ENCODE measurements at regions not wholly inside any gene's neighbourhood (a gene's known extent, or its start where the extent isn't known, plus 50 kb on each side); places are given as distances from the start of the nearest gene placed in this dataset.

DNA sequence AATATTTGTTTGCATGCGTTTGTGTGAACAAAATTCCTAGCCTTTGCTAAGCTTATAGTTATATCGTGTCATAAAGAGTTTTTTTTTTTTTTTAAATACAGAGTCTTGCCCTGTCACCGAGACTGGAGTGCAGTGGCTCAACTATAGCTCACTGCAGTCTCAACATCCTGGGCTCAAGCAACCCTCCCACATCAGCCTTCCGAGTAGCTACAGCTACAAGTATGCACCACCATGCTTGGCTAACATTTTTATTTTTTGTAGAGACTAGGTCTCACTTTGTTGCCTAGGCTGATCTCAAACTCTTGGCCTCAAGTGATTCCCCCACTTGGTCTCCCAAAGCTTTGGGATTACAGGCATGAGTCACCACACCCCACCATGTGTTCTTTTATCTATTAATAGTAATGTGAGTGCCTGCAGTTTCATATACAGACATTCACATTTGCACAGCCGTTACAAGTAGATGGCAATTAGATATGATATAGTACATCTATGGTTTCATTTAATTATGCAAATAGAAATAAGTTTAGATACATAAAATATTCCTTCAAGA is 848.6 kb downstream of the PDCD6IP start:
- 64 to 75% (median 70%) methylated on average over 5 of the region's 5 CpGs for WGBS, 4 donors
- no peaks in the 10 kb centered on the region for H3K36me3 ChIP-seq
- intact Hi-C loops (cut with DNase I): no loop called here
- H3K9me3 ChIP-seq: peaks cover 0 to 15% (median 4%) of the 10 kb centered on the region in 12 donors
- H3K27me3 ChIP-seq: no peaks in the 10 kb centered on the region
- H3K4me3 ChIP-seq: no peak overlapping the region
- DNase-seq (no peak), ATAC-seq (no peak)
- no peaks in the 10 kb centered on the region for H3K4me1 ChIP-seq
- no peak overlapping the region for H3K27ac ChIP-seq
- TF ChIP-seq POLR2A (IDR thresholded peaks at IDR 0.05): no peak
- no peak for TF ChIP-seq CTCF (IDR thresholded peaks at IDR 0.05)

DNA sequence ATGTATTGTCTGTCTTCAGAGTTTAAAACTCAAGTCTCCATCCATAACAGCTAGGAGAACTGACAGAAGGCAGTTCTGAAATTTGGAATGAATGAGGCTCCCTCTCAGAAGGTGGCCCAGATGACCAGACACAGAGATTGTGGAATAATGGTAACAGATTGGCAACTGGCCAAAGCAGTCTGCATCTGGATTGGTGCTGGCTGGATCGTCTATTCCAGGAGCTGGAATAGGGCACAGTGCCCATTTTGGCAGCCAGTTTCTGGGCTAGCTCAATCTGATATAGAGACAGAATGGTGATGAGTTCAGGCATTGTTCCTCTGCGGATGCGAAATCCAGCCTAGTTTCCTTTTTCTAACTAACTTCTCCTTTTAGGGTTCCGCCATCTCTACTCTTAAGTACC is 851.7 kb downstream of the PDCD6IP start:
- 57 to 64% (median 61%) methylated on average over 4 of the region's 4 CpGs for WGBS, 4 donors
- Histone ChIP-seq H3K27ac (no peak overlapping the region), H3K4me1 (no peaks in the 10 kb centered on the region), H3K36me3 (no peaks in the 10 kb centered on the region), H3K4me3 (no peak overlapping the region), H3K9me3 (no peaks in the 10 kb centered on the region), H3K27me3 (no peaks in the 10 kb centered on the region)
- no peak for DNase-seq
- no peak for TF ChIP-seq CTCF (IDR thresholded peaks at IDR 0.05)
- TF ChIP-seq POLR2A (IDR thresholded peaks at IDR 0.05): no peak
- no peak for ATAC-seq
- intact Hi-C loops (cut with DNase I): no loop called here

DNA sequence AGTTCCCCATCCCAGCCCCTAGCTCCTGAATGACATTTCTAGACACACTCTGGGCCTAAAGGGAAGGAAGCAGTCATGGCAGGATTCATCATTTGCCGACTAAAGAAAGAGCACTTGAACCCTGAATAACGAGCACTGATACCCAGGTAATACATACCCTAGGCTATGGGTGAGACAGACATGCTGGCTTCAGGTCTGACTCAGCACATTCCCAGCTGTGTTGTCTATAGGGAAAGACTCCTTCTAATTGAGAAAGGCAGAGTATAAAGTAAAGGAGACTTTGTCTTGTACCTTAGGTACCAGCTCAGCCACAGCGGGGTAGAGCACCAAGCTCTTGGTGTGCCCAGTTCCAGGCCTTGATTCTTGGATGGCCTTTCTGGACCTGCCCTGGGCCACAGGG is 870.5 kb downstream of the PDCD6IP start:
- TF ChIP-seq POLR2A (IDR thresholded peaks at IDR 0.05): no peak
- TF ChIP-seq CTCF (IDR thresholded peaks at IDR 0.05): no peak
- H3K4me1 ChIP-seq: no peaks in the 10 kb centered on the region
- ATAC-seq: no peak
- H3K9me3 ChIP-seq: no peaks in the 10 kb centered on the region
- H3K36me3 ChIP-seq: no peaks in the 10 kb centered on the region
- no peaks in the 10 kb centered on the region for H3K27me3 ChIP-seq
- no peak overlapping the region for H3K27ac ChIP-seq
- DNase-seq: no peak
- WGBS, 4 donors: 56 to 90% (median 76%) methylated on average over 3 of the region's 3 CpGs
- no peak overlapping the region for H3K4me3 ChIP-seq
- intact Hi-C loops (cut with DNase I): loop anchor here in 1 of 10 donors (5.0 kb wide), 1 partner anchor 97 kb away; no protein-coding TSS in a partner anchor

DNA sequence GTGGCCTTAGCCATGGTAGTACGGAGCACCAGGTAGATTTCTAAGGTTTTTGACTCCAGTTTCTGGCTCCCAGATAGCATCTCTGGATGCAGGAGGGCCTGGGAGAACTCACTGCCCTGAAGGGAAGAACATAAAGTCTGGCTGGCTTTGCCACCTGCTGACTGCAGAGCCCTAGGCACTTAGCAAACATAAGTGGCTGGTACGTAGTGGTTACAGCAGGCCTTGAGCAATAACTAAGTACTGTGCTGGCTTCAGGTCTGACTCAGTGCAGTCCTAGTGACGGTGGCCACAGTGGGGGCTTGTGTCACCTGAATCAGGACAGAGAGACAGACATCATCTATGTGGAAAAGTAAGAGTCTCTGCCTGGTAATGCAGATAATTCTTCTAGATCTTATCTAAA is 871.1 kb downstream of the PDCD6IP start:
- WGBS, 4 donors: 62 to 78% (median 71%) methylated on average over 3 of the region's 3 CpGs
- DNase-seq (peak in 1 of 5 donors; percentile 50), ATAC-seq (no peak)
- Histone ChIP-seq H3K4me1 (no peaks in the 10 kb centered on the region), H3K4me3 (no peak overlapping the region), H3K27me3 (no peaks in the 10 kb centered on the region), H3K9me3 (no peaks in the 10 kb centered on the region), H3K36me3 (no peaks in the 10 kb centered on the region), H3K27ac (no peak overlapping the region)
- TF ChIP-seq POLR2A (IDR thresholded peaks at IDR 0.05) (no peak), CTCF (IDR thresholded peaks at IDR 0.05) (no peak)
- intact Hi-C loops (cut with DNase I): loop anchor here in 1 of 10 donors (5.0 kb wide), 1 partner anchor 97 kb away; no protein-coding TSS in a partner anchor
